ENCODE measurements at regions not wholly inside any gene's neighbourhood (a gene's known extent, or its start where the extent isn't known, plus 50 kb on each side); places are given as distances from the start of the nearest gene placed in this dataset.

GRCh38 chr10:64041185-64041988, 520.2 kb downstream of the REEP3 start:
- no peak for TF ChIP-seq EZH2phosphoT487 (IDR thresholded peaks at IDR 0.05; ENCODE audit: low read depth)
- TF ChIP-seq, protein P1, sequence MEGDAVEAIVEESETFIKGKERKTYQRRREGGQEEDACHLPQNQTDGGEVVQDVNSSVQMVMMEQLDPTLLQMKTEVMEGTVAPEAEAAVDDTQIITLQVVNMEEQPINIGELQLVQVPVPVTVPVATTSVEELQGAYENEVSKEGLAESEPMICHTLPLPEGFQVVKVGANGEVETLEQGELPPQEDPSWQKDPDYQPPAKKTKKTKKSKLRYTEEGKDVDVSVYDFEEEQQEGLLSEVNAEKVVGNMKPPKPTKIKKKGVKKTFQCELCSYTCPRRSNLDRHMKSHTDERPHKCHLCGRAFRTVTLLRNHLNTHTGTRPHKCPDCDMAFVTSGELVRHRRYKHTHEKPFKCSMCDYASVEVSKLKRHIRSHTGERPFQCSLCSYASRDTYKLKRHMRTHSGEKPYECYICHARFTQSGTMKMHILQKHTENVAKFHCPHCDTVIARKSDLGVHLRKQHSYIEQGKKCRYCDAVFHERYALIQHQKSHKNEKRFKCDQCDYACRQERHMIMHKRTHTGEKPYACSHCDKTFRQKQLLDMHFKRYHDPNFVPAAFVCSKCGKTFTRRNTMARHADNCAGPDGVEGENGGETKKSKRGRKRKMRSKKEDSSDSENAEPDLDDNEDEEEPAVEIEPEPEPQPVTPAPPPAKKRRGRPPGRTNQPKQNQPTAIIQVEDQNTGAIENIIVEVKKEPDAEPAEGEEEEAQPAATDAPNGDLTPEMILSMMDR (IDR thresholded peaks at IDR 0.05; ENCODE audit: low read depth, low read length), result peak; percentile 99
